ENCODE measurements at regions not wholly inside any gene's neighbourhood (a gene's known extent, or its start where the extent isn't known, plus 50 kb on each side); places are given as distances from the start of the nearest gene placed in this dataset.

GRCh38 chr3:170811928-170812591 lies 57.9 kb downstream of the RPL22L1 start (continued):
- no peak for TF ChIP-seq HMGXB4 (CRISPR knock-in tag; IDR thresholded peaks at IDR 0.05)
- no peak for TF ChIP-seq PYGO2 (tag; IDR thresholded peaks at IDR 0.05)
- peak; percentile 44; the same call in 1 of the 2 replicates for TF ChIP-seq ESRRA (IDR thresholded peaks at IDR 0.05; ENCODE audit: borderline replicate concordance, low read depth)
- TF ChIP-seq ZNF696 (CRISPR knock-in tag; conservative IDR thresholded peaks at IDR 0.05) = no peak
- no peak for TF ChIP-seq NFE2 (IDR thresholded peaks at IDR 0.05; ENCODE audit: low read depth)
- no peak for TF ChIP-seq SNRNP70 (optimal IDR thresholded peaks at IDR 0.05; ENCODE audit: low read depth, low read length)
- no peak for TF ChIP-seq POLR2G (IDR thresholded peaks at IDR 0.05; ENCODE audit: low read depth, low read length)
- TF ChIP-seq TAF7 (tag; IDR thresholded peaks at IDR 0.05) = no peak
- TF ChIP-seq MTA2 (IDR thresholded peaks at IDR 0.05; ENCODE audit: low read depth) = peak; percentile 37
- TF ChIP-seq, protein P1, sequence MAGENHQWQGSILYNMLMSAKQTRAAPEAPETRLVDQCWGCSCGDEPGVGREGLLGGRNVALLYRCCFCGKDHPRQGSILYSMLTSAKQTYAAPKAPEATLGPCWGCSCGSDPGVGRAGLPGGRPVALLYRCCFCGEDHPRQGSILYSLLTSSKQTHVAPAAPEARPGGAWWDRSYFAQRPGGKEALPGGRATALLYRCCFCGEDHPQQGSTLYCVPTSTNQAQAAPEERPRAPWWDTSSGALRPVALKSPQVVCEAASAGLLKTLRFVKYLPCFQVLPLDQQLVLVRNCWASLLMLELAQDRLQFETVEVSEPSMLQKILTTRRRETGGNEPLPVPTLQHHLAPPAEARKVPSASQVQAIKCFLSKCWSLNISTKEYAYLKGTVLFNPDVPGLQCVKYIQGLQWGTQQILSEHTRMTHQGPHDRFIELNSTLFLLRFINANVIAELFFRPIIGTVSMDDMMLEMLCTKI (IDR thresholded peaks at IDR 0.05; ENCODE audit: partially characterized antibody) = no peak
- no peak for TF ChIP-seq ZNF830 (CRISPR knock-in tag; IDR thresholded peaks at IDR 0.05)
- 0 out of 2 replicates have a peak, but pooled peaks have one; percentile 28 for TF ChIP-seq SOX6 (IDR thresholded peaks at IDR 0.05)
- TF ChIP-seq ELF1 (tag; IDR thresholded peaks at IDR 0.05) = no peak
- TF ChIP-seq, protein P2, sequence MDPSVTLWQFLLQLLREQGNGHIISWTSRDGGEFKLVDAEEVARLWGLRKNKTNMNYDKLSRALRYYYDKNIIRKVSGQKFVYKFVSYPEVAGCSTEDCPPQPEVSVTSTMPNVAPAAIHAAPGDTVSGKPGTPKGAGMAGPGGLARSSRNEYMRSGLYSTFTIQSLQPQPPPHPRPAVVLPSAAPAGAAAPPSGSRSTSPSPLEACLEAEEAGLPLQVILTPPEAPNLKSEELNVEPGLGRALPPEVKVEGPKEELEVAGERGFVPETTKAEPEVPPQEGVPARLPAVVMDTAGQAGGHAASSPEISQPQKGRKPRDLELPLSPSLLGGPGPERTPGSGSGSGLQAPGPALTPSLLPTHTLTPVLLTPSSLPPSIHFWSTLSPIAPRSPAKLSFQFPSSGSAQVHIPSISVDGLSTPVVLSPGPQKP (CRISPR knock-in tag; IDR thresholded peaks at IDR 0.05) = no peak
- 0 out of 2 replicates have a peak, but pooled peaks have one; percentile 31 for TF ChIP-seq ARID1B (IDR thresholded peaks at IDR 0.05)
- peak; percentile 33; the same call in 1 of the 2 replicates for TF ChIP-seq XRCC5 (IDR thresholded peaks at IDR 0.05; ENCODE audit: low read depth, low read length)
- peak; percentile 25; the same call in 1 of the 2 replicates for TF ChIP-seq KLF16 (IDR thresholded peaks at IDR 0.05)
- no peak for TF ChIP-seq ZNF347 (CRISPR knock-in tag; IDR thresholded peaks at IDR 0.05; ENCODE audit: low read depth)
- no peak for TF ChIP-seq ZNF444 (CRISPR knock-in tag; IDR thresholded peaks at IDR 0.05)
- peak; percentile 94 for TF ChIP-seq ARID3A (IDR thresholded peaks at IDR 0.05; ENCODE audit: borderline replicate concordance, low read depth, low read length)
- TF ChIP-seq E2F8 (IDR thresholded peaks at IDR 0.05; ENCODE audit: low read depth, partially characterized antibody) = peak; percentile 58

Data from K562 (cell line).